EH (cell line): ENCODE measurements at regions not wholly inside any gene's neighbourhood (a gene's known extent, or its start where the extent isn't known, plus 50 kb on each side); places are given as distances from the start of the nearest gene placed in this dataset.
"Not testable (repeated sequence)": the region's sequence is repeated elsewhere in the genome, so short reads cannot be mapped to it uniquely, and the experiment has no call there.

ENCODE experiments used
- DNase-seq: peaks from one replicate; pipeline ENCODE4 v3.0.0-alpha.2; 2015; ENCODE audit warnings: low read depth

- DNase-seq: no peak
These were observed 75.5 kb downstream of the ASB1 start for GRCh38 chr2:238502088-238502810.

DNA sequence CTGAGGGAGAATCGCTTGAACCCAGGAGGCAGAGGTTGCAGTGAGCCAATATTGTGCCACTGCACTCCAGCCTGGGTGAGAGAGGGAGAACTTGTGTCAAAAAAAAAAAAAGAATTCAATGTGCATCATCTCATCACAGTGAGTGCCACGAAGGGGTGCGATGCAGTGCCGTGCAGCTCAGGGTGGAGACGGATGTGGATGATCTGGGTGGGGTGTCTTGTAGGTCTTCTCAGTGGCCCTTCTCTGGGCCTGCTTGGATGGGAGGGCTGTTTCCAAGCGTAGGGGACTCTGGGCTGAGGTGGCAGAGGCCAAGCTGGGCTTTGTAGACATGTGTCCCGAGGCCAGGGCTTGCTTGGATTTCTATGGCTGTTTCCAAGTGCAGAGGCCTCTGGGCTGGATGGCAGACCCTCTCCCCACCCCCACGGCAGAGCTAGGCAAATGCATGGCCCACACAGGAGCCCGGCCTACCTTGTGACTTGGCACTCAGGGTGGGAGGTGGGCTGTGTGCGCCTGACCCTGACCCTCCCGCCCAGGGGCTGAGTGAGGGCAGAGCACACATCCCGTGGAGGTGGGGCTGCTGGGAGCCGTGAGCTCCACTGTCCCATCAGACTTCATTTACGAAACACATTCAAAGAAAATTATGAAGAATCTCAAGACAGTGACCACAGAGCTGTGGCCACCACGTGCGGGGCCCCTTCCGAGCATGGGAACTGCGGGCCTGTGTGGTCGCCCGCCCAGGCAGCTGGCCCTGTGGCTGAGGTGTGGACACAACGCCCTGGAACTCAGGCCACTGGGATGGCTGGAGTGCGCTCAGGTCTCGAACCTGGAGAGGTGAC is 76.4 kb downstream of the ASB1 start:
- no peak for DNase-seq

DNA sequence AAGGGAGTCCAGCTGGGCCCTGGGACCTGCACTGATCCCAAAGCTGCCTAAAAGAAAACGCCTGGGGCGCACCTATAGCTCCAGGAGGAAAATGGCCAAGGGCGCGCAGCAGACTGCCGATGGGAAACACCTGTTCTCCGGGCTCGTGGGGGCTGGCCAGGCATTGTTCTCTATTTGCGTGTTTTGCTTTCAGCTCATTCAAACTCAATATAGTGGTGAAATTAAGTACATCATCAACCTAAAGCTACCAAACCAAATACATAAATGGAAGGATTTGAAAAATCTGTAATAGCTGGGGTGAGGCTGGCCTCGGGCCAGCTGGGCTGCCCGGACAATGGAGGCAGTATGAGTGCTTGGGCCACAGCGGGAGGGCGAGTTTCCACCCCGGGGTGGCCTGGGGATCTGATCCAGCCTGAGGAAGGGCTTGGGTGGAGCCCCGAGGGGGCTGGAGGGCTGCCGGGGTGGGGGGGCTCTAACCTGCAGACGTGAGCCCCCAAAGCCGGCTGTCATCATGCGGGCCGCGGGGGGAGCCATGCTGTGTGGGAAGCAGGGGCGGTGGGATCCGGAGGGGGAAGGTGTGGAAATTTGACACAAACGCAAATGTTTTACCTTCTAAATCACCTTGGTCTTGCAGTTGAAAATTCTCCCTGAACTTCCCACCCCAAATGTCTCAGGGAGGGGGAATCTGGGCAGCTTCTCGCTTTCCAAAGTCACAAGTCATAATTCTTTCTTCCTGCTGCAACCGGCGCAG is 77.6 kb downstream of the ASB1 start:
- no peak for DNase-seq

DNA sequence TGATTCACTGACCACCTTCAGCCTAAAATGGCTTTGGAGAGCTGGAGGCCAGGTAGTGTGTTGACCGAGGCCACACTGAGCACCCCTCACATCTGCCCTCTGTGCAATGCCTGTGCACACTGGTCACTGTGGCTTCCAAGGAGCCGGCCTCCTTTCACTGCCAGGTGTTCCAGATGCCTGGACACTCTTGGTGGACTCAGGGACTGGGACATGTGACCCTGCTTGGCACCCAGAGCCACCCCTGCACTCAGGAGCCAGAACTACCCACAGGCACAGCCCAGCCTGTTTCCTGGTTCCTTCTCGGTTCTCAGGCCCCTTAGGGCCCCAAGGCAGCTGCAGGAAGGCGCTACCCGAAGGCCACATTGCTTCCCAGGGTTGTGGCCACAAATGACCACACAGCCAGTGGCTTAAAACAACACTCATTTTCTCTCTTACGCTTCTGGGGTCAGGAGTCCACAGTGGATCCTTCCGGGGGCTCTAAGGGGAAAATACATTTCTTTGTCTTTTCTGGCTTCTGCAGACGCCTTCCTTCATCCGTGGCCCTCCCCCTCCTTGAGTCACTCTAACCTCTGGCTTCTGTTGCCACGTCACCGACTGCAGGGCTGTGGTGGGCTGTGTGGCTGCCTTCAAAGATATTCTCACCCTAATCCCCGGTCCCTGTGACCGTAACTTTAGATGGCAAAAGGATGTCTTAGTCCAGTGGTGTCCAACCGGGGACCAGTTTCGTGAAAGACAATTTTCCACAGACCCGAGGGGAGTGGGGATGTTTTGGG is 78.6 kb downstream of the ASB1 start:
- DNase-seq: no peak

DNA sequence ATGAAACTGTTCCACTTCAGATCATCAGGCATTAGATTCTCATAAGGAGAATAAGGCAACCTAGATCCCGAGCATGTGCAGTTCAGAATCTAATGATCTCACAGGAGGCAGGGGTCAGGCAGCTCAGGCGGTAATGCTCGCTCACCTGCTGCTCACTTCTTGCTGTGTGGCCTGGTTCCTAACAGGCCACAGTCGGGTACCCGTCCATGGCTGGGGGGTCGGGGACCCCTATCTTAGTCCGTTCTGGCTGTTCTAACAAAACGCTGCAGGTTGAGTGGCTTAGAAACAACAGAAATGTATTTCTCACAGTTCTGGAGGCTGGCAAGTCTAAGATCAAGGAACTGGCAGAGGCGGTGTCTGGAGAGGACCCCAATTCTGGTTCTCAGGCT is 79.2 kb downstream of the ASB1 start:
- DNase-seq: no peak

- DNase-seq: no peak
These were observed 79.8 kb downstream of the ASB1 start for GRCh38 chr2:238506371-238507068.

DNA sequence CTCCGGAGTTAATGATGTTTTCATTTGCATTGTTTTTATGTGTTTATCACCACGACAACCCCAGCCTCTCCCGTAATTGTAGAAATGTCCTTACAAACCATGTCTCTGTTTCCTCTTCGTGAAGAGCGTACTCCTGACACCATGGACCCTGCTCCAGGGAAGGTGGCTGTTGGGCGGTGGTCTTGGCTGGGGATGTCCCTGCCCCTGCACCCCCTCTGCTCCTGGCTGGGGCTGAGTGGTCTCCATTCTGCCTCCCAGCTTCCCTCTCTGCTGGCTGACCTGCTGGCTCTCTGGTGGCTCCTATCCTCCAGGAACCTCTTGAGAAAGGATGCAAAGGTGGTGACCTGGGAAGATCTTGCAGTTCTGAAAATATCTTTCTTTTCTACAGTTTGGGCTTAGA is 81.1 kb downstream of the ASB1 start:
- DNase-seq: no peak

- no peak for DNase-seq
These were observed 82.6 kb downstream of the ASB1 start for GRCh38 chr2:238509151-238509835.

GRCh38 chr2:238509903-238510302 is 83.2 kb downstream of the ASB1 start:
- DNase-seq: no peak

GRCh38 chr2:238510911-238511613 is 84.3 kb downstream of the ASB1 start:
- DNase-seq: no peak

GRCh38 chr2:238511614-238511950 is 84.9 kb downstream of the ASB1 start:
- no peak for DNase-seq

- DNase-seq: no peak
These were observed 85.6 kb downstream of the ASB1 start for GRCh38 chr2:238512247-238512867.

GRCh38 chr2:238513346-238513745 is 86.6 kb downstream of the ASB1 start:
- DNase-seq: peak; percentile 69

DNA sequence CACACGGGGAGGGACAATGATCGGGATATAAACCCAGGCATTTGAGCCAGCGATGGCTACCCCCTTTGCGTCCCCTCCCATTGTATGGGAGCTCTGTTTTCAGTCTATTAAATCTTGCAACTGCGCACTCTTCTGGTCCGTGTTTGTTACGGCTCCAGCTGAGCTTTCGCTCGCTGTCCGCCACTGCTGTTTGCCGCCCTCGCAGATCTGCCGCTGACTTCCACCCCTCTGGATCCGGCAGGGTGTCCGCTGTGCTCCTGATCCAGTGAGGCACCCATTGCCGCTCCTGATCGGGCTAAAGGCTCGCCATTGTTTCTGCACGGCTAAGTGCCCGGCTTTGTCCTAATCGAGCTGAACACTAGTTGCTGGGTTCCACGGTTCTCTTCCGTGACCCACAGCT is 87.3 kb downstream of the ASB1 start:
- not testable (repeated sequence) for DNase-seq

GRCh38 chr2:238515377-238515776 is 88.7 kb downstream of the ASB1 start:
- DNase-seq: peak; percentile 61

- no peak for DNase-seq
These were observed 90.5 kb downstream of the ASB1 start for GRCh38 chr2:238517209-238517608.

GRCh38 chr2:238518172-238518820 is 91.6 kb downstream of the ASB1 start:
- peak; percentile 95 for DNase-seq

GRCh38 chr2:238518821-238519186 is 92.1 kb downstream of the ASB1 start:
- no peak for DNase-seq

GRCh38 chr2:238520359-238520886 is 93.7 kb downstream of the ASB1 start:
- no peak for DNase-seq
